ENCODE measurements at regions not wholly inside any gene's neighbourhood (a gene's known extent, or its start where the extent isn't known, plus 50 kb on each side); places are given as distances from the start of the nearest gene placed in this dataset.

DNA sequence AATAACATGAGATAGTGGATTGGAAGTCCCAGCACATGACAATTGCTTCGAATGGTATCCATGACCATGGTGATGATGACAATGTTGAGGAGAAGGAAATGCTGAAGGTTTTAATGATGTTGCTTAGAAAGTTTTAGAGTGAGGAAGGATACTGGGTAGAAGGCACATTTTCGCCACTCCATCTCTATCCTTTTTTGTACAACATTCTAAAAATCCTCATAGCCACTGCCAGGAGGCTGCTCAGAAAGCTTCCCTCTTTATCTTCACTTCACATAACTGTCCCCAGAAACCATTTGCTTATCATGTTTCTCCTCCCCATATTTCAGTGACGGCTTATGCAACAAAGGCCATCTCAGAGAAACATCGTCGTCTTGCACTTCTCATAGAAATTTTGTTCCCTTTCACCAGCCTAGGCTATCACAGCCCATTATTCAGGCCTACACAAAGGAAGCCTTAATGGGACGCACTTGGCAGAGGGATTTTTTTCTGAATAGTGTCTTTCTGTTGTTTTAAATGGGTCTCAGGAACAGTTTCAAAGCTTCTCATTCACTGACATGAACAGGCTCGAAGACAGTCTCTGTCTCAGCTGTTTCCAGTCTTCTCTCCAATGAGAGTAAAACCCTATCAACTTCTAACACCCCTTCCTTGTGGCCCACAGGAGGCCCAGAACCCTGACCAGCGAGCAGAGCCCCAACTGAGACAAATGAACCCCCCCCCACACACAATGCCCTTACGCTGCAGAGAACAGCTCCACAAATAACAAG lies 506.7 kb downstream of the HAPSTR1 start:
- TF ChIP-seq CTCF (IDR thresholded peaks at IDR 0.05; ENCODE audit: borderline replicate concordance, extremely low read depth, low read length, poor library complexity, severe bottlenecking) (no peak), EZH2 (IDR thresholded peaks at IDR 0.05; ENCODE audit: borderline replicate concordance, low read depth, low read length, severe bottlenecking) (no peak)

Measured in DND-41 (cell line).